ENCODE measurements at regions not wholly inside any gene's neighbourhood (a gene's known extent, or its start where the extent isn't known, plus 50 kb on each side); places are given as distances from the start of the nearest gene placed in this dataset.

GRCh38 chr4:54525602-54526001, 132.2 kb upstream of the KIT start:
- no peak for TF ChIP-seq CTCF (IDR thresholded peaks at IDR 0.05; ENCODE audit: borderline replicate concordance, extremely low read depth, low read length, poor library complexity, severe bottlenecking)
- no peak for TF ChIP-seq EZH2 (IDR thresholded peaks at IDR 0.05; ENCODE audit: borderline replicate concordance, low read depth, low read length, severe bottlenecking)
- Histone ChIP-seq H3K4me1 (ENCODE audit: insufficient read depth, low read length) (no peaks in the 10 kb centered on the region), H3K27ac (ENCODE audit: low read length) (no peak overlapping the region), H3K27me3 (ENCODE audit: insufficient read depth, low read length, poor library complexity) (no peaks in the 10 kb centered on the region), H3K9me3 (ENCODE audit: insufficient read depth, low read length, severe bottlenecking) (no peaks in the 10 kb centered on the region), H3K9ac (ENCODE audit: low read depth, low read length) (no peak overlapping the region), H3K36me3 (ENCODE audit: insufficient read depth, low read length) (no peaks in the 10 kb centered on the region), H3K4me3 (ENCODE audit: low read depth in 1 of 2, low read length in 2 of 2) (no peak overlapping the region), H3K4me2 (ENCODE audit: insufficient read depth, low read length) (no peak overlapping the region), H3K79me2 (ENCODE audit: insufficient read depth, low read length) (no peaks in the 10 kb centered on the region), H2AFZ (ENCODE audit: low read depth, low read length) (no peak overlapping the region), H4K20me1 (ENCODE audit: insufficient read depth, low read length) (no peaks in the 10 kb centered on the region)
- DNase-seq, result no peak
- no peak for ATAC-seq (ENCODE audit: insufficient read depth, low read depth)

GRCh38 chr4:54526560-54526959, 131.2 kb upstream of the KIT start:
- H4K20me1 ChIP-seq (ENCODE audit: insufficient read depth, low read length), result no peaks in the 10 kb centered on the region
- ATAC-seq (ENCODE audit: insufficient read depth, low read depth) (no peak), DNase-seq (no peak)
- no peak for TF ChIP-seq CTCF (IDR thresholded peaks at IDR 0.05; ENCODE audit: borderline replicate concordance, extremely low read depth, low read length, poor library complexity, severe bottlenecking)
- no peak for TF ChIP-seq EZH2 (IDR thresholded peaks at IDR 0.05; ENCODE audit: borderline replicate concordance, low read depth, low read length, severe bottlenecking)
- H2AFZ ChIP-seq (ENCODE audit: low read depth, low read length), result no peak overlapping the region
- no peak overlapping the region for H3K9ac ChIP-seq (ENCODE audit: low read depth, low read length)
- H3K4me3 ChIP-seq (ENCODE audit: low read depth in 1 of 2, low read length in 2 of 2), result no peak overlapping the region
- H3K4me1 ChIP-seq (ENCODE audit: insufficient read depth, low read length), result no peaks in the 10 kb centered on the region
- no peaks in the 10 kb centered on the region for H3K27me3 ChIP-seq (ENCODE audit: insufficient read depth, low read length, poor library complexity)
- H3K27ac ChIP-seq (ENCODE audit: low read length), result no peak overlapping the region
- no peaks in the 10 kb centered on the region for H3K36me3 ChIP-seq (ENCODE audit: insufficient read depth, low read length)
- no peaks in the 10 kb centered on the region for H3K79me2 ChIP-seq (ENCODE audit: insufficient read depth, low read length)
- H3K4me2 ChIP-seq (ENCODE audit: insufficient read depth, low read length), result no peak overlapping the region
- H3K9me3 ChIP-seq (ENCODE audit: insufficient read depth, low read length, severe bottlenecking), result no peaks in the 10 kb centered on the region

DNA sequence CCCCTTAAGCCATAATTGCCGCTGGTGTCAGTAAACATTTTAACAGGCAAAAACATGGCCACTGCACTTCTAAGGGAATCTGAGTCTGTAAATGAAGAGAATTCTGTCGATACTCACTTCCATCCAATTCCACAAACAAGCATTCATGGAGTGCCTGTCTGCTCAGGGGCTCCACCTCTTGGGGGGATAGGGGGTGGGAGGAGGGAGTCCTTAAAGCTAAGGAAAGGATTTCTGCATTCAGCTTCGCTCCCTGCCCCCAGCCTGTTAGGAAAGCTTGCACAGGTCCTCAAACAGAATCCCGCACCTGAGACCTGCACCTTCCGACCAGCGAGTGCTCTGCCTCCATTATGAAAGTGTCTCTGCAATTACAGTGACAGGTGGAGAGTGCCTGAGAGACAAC, 130.2 kb upstream of the KIT start:
- H3K4me2 ChIP-seq (ENCODE audit: insufficient read depth, low read length), result no peak overlapping the region
- no peak overlapping the region for H3K4me3 ChIP-seq (ENCODE audit: low read depth in 1 of 2, low read length in 2 of 2)
- H3K27ac ChIP-seq (ENCODE audit: low read length), result no peak overlapping the region
- DNase-seq (no peak), ATAC-seq (ENCODE audit: insufficient read depth, low read depth) (no peak)
- H3K36me3 ChIP-seq (ENCODE audit: insufficient read depth, low read length), result no peaks in the 10 kb centered on the region
- no peaks in the 10 kb centered on the region for H3K4me1 ChIP-seq (ENCODE audit: insufficient read depth, low read length)
- H3K79me2 ChIP-seq (ENCODE audit: insufficient read depth, low read length), result no peaks in the 10 kb centered on the region
- no peak overlapping the region for H3K9ac ChIP-seq (ENCODE audit: low read depth, low read length)
- H3K9me3 ChIP-seq (ENCODE audit: insufficient read depth, low read length, severe bottlenecking), result no peaks in the 10 kb centered on the region
- TF ChIP-seq CTCF (IDR thresholded peaks at IDR 0.05; ENCODE audit: borderline replicate concordance, extremely low read depth, low read length, poor library complexity, severe bottlenecking), result no peak
- TF ChIP-seq EZH2 (IDR thresholded peaks at IDR 0.05; ENCODE audit: borderline replicate concordance, low read depth, low read length, severe bottlenecking), result no peak
- no peaks in the 10 kb centered on the region for H4K20me1 ChIP-seq (ENCODE audit: insufficient read depth, low read length)
- no peak overlapping the region for H2AFZ ChIP-seq (ENCODE audit: low read depth, low read length)
- no peaks in the 10 kb centered on the region for H3K27me3 ChIP-seq (ENCODE audit: insufficient read depth, low read length, poor library complexity)

GRCh38 chr4:54539500-54540029, 118.2 kb upstream of the KIT start:
- no peak for TF ChIP-seq CTCF (IDR thresholded peaks at IDR 0.05; ENCODE audit: borderline replicate concordance, extremely low read depth, low read length, poor library complexity, severe bottlenecking)
- no peak for TF ChIP-seq EZH2 (IDR thresholded peaks at IDR 0.05; ENCODE audit: borderline replicate concordance, low read depth, low read length, severe bottlenecking)
- no peak overlapping the region for H3K9ac ChIP-seq (ENCODE audit: low read depth, low read length)
- DNase-seq, result no peak
- H3K4me3 ChIP-seq (ENCODE audit: low read depth in 1 of 2, low read length in 2 of 2), result no peak overlapping the region
- no peaks in the 10 kb centered on the region for H3K27me3 ChIP-seq (ENCODE audit: insufficient read depth, low read length, poor library complexity)
- no peaks in the 10 kb centered on the region for H3K9me3 ChIP-seq (ENCODE audit: insufficient read depth, low read length, severe bottlenecking)
- H2AFZ ChIP-seq (ENCODE audit: low read depth, low read length), result no peak overlapping the region
- H4K20me1 ChIP-seq (ENCODE audit: insufficient read depth, low read length), result no peaks in the 10 kb centered on the region
- ATAC-seq (ENCODE audit: insufficient read depth, low read depth), result no peak
- no peaks in the 10 kb centered on the region for H3K36me3 ChIP-seq (ENCODE audit: insufficient read depth, low read length)
- no peaks in the 10 kb centered on the region for H3K4me1 ChIP-seq (ENCODE audit: insufficient read depth, low read length)
- no peaks in the 10 kb centered on the region for H3K79me2 ChIP-seq (ENCODE audit: insufficient read depth, low read length)
- no peak overlapping the region for H3K4me2 ChIP-seq (ENCODE audit: insufficient read depth, low read length)
- H3K27ac ChIP-seq (ENCODE audit: low read length), result no peak overlapping the region
